ELF-1 (cell line): ENCODE measurements at regions not wholly inside any gene's neighbourhood (a gene's known extent, or its start where the extent isn't known, plus 50 kb on each side); places are given as distances from the start of the nearest gene placed in this dataset.
A peak's percentile ranks its signal among the peaks of the same experiment; 100 is the strongest.

ENCODE experiments used
- DNase-seq: peaks from one replicate; pipeline ENCODE4 v3.0.0-alpha.2; 2016; ENCODE audit warnings: low read depth, low spot score

- DNase-seq = no peak
These were observed 93.7 kb upstream of the ATXN1 start for GRCh38 chr6:16854986-16855385.

- DNase-seq = no peak
These were observed 91.4 kb upstream of the ATXN1 start for GRCh38 chr6:16852671-16853070.

GRCh38 chr6:16851758-16852157 lies 90.5 kb upstream of the ATXN1 start:
- no peak for DNase-seq

- DNase-seq = no peak
These were observed 89.8 kb upstream of the ATXN1 start for GRCh38 chr6:16851044-16851540.

- DNase-seq = no peak
These were observed 89.4 kb upstream of the ATXN1 start for GRCh38 chr6:16850681-16851026.

GRCh38 chr6:16849988-16850680 lies 88.9 kb upstream of the ATXN1 start:
- DNase-seq = peak; percentile 6

GRCh38 chr6:16849280-16849987 lies 88.2 kb upstream of the ATXN1 start:
- DNase-seq = no peak

- DNase-seq = no peak
These were observed 85.1 kb upstream of the ATXN1 start for GRCh38 chr6:16846399-16846778.

- no peak for DNase-seq
These were observed 82.9 kb upstream of the ATXN1 start for GRCh38 chr6:16844183-16844582.

GRCh38 chr6:16842676-16843075 lies 81.4 kb upstream of the ATXN1 start:
- DNase-seq = no peak

- DNase-seq = no peak
These were observed 80.0 kb upstream of the ATXN1 start for GRCh38 chr6:16841241-16841640.

GRCh38 chr6:16840725-16841124 lies 79.5 kb upstream of the ATXN1 start:
- DNase-seq = no peak

- DNase-seq = no peak
These were observed 79.0 kb upstream of the ATXN1 start for GRCh38 chr6:16840291-16840690.

GRCh38 chr6:16839631-16840179 lies 78.4 kb upstream of the ATXN1 start:
- DNase-seq = no peak

- DNase-seq = no peak
These were observed 76.1 kb upstream of the ATXN1 start for GRCh38 chr6:16837217-16837972.

- no peak for DNase-seq
These were observed 75.1 kb upstream of the ATXN1 start for GRCh38 chr6:16836144-16836981.

GRCh38 chr6:16834242-16834641 lies 73.0 kb upstream of the ATXN1 start:
- no peak for DNase-seq

- no peak for DNase-seq
These were observed 71.5 kb upstream of the ATXN1 start for GRCh38 chr6:16832721-16833120.

- DNase-seq = no peak
These were observed 70.8 kb upstream of the ATXN1 start for GRCh38 chr6:16832043-16832567.

GRCh38 chr6:16831136-16831535 lies 69.9 kb upstream of the ATXN1 start:
- DNase-seq = no peak

- DNase-seq = no peak
These were observed 66.8 kb upstream of the ATXN1 start for GRCh38 chr6:16828058-16828457.
